HG03469 (cell line): ENCODE measurements at regions not wholly inside any gene's neighbourhood (a gene's known extent, or its start where the extent isn't known, plus 50 kb on each side); places are given as distances from the start of the nearest gene placed in this dataset.

Source experiments
- ATAC-seq: cut with Tn5 transposase; IDR thresholded peaks from one replicate; pipeline ENCODE4 v1.9.1; 2021; ENCODE audit warnings: mild to moderate bottlenecking, moderate library complexity, moderate number of reproducible peaks; ENCODE audit not compliant: unreplicated experiment

DNA sequence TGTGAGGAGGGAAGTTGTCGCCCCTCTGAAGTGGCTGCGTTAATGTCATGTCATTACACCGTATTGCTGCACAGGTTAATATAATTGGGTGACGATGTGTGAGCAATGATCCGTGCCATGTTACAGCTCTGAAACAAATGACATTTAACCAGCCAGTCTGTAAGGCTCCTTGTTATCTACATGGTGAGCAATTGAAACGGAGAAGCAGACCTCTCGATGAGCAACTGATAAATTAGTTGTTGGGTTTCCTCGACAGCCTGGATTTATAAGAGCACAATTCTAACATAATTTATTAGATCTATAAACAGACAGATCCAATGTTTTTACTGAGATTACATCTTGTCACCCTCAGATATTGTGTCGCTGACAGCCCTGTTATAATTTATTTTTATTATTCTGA is 49.9 kb upstream of the MAFB start:
- ATAC-seq: no peak

DNA sequence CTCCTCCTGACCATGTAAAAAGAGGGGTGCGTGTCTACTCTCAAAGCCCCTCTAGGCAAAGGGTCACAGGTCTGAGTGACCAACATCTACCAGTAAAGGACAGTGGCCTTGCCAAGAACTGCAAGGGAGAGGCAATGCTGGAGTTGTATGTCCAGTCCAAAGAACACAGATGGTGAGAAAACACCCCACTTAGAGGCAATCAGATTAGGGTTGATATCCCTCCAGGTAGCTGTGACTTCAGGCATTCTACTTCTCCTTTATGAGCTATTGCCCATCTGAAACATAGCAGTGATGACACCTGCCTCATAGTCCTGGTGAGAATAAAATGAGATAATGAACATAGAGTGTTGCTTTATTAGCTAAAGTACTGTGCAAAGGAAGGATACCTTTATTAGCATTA is 50.8 kb upstream of the MAFB start:
- no peak for ATAC-seq

DNA sequence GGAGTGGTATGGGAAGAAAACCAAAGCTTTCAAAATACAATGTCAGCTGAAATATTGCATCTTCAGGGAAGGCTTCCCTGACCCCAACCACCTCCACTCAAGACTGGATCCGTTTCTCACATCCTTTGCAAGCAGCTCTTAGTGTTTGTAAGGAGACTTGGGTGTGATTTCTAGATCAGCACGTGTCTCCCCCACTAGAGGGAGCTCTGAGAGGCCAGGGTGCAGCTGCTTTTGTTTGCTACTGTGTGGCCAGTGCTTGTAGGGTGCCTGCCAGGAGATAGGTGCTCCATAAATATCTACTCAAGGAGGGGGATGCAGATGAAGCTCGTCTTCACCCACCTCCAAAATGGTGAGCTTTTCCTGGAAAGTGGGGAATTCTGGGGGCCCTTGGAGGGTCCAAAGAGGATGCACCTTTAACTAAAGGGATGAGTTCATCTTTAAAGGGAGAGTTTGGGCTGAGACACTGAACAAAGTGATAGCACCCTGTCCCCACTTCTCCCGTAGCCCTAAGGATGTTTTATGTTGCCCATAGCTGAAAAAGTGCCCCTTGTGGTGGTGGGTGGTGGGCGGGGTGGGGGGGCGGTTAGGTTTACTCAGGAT is 52.6 kb upstream of the MAFB start:
- ATAC-seq: no peak

DNA sequence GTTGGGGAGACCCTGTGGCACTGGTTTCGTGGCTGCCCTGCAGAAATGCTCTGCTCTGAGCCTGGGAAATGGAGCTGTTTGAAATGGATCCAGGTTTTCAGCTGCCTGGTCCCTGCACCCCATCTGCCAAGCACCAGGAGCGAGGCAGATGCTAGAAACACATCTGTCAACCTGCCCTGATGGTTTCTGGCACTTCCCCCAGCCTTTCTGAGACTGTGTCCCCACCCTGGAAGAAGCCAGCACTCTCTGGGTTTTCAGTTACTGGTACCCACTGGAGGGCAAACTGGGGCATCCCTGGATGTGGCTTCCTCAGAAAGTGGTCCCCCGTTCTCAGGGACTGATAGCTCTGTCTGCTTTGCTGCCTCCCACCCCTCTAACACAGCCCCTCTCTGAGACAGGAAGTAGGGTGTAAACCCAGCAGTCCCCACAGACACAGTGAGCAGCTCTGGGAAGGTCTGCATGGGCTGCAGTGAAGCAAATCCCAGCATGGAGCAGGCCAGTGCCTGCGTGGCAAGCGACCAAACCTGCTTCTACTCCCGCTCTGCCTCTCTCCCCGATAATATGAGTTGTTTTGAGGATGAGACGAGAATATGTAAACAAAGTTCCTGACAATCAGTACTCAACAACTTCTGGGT is 54.2 kb upstream of the MAFB start:
- ATAC-seq: no peak

DNA sequence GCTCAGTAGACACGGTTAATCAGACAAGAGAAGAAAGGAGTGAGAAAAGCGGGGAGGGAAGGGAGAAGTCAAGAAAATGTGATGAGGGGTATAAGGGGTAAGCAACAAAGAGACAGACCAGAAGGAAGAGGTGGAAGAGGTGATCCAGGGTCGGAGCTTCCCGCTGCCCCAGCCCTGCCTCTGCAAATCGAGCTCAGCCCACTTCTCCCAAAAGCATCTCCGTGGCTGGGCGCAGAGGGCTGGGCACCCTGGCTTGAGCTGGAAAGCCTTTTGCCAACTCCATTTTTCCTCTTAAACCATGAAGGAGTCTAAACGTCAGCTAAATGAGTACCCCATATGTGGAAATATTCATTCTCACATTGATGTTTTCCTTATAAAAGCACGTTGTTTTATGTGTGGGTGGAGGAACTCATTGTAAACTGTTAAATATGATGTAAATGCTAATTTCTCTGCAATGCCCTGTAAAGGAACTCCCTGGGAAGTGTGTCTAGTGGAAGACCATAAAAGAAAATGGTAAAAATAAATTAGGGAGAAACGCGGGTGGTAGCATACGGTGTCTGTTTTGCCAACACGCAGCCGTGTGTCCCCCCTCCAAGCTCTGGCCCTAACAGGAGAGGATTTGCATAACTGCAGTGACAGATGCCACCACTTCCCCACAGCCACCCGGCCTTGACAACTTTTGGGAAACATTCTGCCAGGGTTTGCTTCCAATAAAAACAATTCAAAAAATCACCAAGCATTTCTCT is 55.2 kb upstream of the MAFB start:
- ATAC-seq: no peak

DNA sequence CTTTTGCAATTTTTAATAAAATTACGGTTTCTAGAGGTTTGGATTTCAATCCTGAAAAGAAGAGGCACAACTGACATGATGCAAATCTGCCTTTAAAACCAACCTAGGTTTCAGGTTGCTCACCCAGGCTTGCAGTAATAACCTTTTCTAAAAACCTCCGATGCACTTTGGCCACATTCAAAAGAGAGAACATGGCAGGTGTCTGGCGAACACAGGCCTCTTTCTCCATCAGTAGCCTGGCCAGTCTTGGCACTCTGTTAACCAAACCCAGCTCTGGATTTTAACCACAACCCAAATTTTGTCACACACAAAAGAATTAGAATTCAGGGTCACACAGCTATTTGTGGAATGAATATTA is 55.8 kb upstream of the MAFB start:
- no peak for ATAC-seq

DNA sequence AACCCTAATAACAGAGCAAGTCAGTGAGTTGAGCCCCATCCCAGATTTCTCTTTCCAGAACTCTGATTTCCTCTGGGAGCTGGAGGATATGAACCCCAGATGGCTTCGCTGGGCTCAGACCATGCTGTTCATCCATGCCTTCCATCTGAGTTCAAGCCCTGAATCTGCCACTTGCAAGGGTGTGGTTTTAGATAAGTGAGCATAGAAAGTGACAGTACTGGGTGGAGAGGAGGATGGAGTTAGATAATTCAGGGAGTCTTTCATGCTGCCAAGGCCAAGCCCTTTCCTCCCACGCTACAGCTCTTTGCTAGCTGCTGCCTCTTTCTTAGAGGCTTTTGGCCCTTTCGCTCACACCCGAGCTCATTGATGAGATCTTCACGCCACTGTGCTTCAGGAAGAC is 57.2 kb upstream of the MAFB start:
- no peak for ATAC-seq

DNA sequence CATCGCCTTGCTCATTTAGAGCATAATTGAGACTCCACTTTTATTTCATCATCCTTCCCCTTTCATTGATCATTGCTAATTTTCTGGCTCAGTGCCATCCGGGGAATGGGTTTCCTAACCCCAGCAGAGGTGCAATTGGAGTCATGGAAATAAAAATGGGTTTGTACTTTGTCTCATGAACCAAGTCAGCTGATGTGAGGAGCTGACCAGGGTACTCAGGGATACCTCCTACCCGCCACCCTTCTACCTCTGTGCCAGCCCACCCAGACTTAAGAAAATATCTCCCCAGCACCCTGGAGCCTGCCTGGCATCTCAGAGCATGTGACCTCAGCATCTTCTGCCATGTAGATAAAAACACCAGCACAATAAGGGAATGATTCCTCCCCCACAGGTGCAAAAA is 59.1 kb upstream of the MAFB start:
- no peak for ATAC-seq

DNA sequence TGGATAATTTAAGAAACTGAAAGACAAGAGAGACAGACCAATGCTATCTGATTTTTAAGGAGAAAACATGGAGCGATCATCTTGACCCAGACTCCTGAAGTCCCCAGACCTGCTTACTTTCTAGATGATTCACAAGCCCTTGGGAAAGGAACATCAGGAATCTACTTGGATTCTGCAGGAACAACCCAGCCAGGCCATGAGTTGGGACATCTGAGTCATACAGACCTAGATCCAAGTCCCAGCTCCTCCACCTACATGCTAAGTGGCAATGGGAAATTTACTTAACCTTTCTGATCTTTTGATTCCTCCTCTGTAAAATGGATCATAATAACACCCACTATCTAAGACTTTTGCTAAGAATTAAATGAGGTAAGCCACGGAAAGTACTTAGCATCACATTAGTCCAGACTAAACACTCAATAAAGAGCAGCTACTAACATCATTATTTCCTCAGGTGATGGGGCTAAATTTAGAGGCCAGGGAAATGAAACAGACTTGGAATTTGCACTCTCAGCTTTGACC is 61.0 kb upstream of the MAFB start:
- ATAC-seq: no peak

DNA sequence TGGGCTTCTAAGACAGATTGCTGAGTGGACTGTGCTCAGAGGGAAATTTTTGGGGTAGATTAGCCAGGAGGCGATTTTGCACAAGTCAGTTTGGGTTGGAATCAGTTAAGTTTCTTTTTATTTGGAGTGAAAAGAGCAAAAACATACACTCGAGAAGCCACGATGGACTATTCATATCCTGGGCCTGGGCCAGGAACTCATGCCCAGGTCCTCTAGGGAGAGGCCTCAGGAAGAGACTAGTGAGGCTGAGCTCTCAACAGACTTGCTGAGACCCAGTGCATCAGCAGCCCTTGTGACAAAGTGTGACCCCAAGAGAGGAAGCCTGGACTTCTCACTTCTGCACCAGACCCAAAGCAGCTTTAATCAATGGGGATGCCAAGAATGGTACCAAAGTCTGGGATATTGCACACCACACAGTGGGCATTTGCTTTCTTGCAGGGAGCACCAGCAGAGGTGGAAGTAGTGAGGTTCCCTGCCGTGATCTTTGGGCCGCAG is 61.6 kb upstream of the MAFB start:
- ATAC-seq: no peak

DNA sequence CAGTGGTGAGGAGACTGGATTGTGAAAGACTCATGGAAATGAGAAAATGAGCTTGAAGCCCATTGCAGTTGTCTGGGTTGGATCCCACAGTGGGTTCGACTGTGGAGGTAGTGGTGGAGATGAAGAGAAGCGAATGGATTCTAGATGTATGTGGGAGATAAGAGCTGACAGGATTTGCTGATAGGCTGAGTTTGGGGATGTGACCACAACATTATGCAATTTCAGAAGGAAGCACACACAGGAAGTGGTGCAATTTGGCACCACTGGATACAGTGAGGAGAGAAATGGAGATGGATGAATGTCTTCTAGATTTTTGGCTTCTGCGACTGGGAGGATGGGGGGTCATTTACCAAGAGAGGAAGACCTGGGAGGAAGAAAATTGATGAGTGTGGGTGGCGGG is 64.4 kb upstream of the MAFB start:
- ATAC-seq: no peak

DNA sequence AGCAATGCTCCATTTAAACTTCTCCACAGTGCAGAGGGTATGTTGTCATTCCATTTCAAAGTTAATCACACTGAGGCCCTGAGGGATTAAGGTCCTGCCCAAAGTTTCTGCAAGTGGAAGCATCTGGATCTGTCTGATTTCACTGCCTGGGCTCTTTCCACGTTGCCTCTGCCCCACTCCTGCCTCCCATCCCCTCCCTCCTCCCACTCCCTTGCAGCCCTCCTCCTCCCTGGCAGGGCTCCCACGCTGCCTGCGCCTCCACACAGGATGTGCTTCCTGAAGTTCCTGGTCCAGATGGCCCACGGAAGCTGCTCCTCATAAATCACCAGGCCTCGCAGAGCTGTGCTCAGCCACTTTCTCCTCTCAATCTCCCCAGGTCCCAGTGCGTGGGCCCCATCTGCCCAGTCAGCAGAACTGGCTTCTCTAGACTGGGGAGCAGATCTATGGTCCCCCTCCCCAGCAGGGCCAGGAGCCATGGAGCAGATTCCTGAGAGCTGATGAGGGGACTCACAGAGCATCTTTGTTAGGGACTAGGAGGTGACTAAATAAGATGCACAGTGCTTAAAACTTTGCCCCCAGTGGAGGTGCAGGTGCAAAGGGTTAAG is 65.4 kb upstream of the MAFB start:
- ATAC-seq: no peak

DNA sequence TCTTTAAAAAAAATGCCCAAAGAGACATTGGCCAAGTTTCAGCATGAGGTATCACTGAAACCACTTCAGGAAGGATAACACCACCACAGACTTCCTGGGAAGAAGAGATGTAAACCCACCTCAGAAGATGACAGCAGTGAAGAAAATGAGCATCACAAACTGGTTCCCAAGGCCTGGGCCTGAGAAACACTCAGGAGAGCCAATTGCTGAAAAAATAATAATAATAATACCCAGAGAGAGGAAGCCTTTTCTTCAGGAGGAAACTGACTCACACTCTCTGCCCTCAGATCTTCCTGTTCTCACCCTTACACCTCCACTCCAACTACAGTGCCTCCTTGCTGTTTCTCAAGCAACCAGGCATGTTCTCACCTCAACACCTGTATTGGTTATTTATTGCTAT is 68.1 kb upstream of the MAFB start:
- ATAC-seq: no peak

DNA sequence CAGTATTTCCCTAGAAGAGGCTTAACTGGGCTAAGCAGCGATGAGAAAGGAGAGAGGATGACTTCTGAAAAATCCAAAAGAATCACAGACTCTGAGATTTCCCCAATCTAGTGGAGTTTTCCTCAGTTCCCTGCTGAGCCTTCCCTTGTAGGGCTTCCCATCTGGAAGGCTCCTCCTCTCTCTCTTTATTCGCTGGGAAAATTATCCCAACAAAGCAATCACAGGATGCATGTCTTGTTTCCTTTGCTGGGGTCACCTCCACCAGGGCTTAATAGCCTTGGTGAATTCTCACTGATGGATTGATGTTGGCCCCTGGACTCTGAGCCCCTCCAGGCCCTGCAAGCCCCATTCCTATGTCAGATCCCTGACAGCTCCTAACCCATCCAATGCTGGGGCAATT is 69.8 kb upstream of the MAFB start:
- ATAC-seq: no peak

DNA sequence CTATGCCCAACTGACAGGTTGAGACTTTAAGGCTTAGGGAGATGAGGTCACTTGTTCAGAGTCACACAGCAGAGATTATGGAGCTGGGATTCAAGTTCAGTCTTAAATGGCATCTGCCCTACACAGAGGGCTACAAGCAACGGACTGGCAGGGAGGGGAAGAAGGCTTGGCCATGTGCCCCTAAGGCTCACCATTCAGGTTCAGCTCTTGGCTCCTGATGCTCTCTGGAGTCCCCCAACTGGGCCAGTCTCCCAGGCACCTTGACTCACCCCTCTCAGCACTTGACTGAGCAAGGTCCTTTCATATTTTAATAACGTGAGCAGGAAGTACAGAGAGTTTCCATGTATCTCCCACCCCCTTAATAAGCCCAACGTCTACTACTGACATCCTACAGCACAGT is 71.4 kb upstream of the MAFB start:
- no peak for ATAC-seq

DNA sequence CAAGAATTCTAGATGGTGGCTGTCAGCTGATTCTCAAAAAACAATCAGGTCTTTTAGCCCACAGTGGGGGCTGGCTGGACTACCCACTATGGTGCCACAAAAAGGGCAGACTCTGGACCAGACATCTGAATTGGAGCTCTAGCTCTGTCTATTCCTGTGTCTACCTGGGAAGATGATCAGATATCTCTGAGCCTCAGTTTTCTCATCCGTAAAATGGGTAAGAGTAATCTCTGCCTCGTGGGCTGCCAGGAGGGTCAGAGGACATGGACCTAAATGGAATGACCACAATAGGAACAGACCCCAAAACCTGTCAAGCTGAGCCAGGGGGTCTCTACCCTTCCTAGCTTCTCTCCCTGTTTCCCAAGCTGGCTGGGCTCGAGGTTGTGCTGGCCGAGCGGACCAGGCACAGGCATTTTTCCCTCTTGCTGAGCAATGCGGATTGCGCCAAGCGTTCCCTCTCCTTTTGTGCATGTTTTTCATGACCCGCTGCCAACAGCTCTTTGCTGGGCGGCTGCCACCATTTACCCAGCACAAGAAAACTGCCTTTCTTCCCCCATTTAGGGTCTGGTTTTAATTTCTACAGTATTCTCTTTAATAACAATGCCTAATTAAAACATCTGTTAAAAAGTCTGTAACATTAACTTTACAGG is 74.7 kb upstream of the MAFB start:
- no peak for ATAC-seq

DNA sequence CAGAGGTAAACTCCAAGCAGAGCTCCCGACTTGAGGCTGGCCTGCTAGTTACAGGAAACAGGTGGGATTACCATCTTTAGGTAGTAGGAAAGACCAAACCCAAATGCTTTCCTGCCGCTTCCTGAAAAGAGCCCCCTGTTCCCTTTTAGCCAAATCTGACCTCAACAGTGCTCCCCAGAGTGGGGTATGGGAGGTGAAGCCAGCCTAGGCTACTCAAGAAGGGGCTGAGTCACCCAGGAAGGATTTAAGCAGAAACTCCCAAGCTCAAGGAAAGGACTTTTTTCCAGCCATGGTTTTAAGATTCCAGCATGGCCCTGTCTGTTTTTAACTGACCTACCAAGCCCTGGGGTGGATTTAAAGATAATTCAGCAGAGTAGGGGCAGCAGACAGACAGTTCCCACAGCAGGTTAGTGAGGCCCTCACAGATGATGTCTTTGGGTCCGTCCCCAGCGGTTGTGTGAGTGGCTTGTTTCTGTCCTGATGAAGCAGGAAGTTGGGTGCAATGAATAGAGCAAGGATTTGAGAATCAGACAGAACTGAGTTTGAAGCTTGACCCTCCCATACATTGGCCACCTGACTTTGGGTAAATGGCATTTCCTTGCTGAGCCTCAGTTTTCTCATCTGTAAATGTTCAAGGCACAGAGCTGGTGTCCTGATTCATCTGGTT is 76.9 kb upstream of the MAFB start:
- ATAC-seq: no peak

DNA sequence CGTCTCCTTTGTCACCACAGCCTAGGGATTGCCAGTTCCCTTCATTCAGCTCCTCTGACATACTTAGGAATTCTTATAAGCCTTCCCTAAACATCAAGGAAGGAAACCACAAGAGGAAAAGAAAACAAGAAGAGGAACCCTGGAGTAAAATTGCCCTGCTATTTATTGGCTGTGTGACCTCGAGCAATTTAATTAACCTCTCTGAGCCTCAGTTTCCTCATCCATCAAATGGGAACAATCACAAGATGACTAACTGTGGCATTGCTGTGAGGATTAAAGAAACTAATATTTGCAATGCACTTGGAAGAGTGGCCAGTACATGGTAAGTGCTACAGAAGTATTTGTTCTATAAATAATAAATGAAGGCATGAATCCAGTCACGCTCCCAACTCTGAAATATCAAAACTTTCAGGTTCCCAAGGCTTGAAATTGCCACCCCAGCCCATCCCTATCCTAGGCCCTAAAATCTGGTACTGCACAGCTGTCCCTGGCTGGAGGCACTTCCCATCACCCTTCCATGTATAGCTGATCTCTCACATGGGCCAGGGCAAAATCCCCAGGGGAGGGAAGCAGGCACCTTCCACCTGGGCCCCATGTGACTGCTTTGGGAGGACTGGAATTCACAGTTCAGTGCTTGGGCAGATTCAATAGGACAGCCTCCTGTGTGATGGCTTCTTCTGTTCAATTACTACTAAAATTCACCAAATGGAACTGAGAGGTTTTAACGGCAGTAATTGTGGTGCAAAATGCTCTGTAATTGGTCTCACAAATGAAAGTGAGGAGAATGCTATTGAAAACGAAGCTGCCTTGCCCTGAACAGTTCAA is 78.0 kb upstream of the MAFB start:
- ATAC-seq: no peak

DNA sequence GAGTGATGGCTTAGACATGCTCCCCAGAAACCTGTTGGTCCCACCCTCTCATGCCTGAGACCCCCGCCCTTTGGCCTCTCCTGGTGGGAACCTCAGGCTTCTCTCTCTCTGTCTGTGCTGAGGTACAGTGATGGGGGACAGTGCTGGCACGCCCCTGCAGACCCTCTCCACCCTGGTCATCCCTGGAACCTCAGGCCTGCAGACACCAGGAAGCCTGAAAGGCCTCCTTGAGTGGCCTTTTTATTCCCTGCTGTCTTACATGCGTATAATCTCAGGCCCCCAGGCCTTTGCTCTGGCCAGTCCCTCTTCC is 78.5 kb upstream of the MAFB start:
- ATAC-seq: no peak

DNA sequence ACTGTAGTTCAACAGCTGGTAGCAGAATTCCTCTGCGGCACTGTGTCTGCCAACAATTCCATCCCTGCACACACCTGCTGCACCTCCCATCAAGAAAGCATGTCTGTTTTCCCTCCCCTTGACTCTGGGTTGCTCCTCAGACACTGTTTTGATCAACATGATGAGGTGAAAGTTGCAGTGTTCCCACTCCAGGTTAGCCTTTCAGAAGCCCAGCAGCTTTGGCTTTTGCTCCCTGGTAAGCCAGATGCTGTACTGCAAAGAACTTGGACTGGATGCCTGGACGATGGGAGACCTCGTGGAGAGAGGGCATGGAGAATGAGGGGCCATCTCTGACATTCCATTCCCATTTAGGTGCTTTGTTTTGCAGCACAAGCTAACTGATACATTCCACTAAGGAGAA is 79.1 kb upstream of the MAFB start:
- ATAC-seq: no peak
